ENCODE measurements at regions not wholly inside any gene's neighbourhood (a gene's known extent, or its start where the extent isn't known, plus 50 kb on each side); places are given as distances from the start of the nearest gene placed in this dataset.
"Not testable (repeated sequence)": the region's sequence is repeated elsewhere in the genome, so short reads cannot be mapped to it uniquely, and the experiment has no call there.

GRCh38 chr3:56954125-56954524 lies 106.3 kb upstream of the SPATA12 start:
- DNase-seq: no peak

- no peak for DNase-seq
These were observed 107.6 kb upstream of the SPATA12 start for GRCh38 chr3:56952846-56953245.

- DNase-seq: no peak
These were observed 108.4 kb upstream of the SPATA12 start for GRCh38 chr3:56952061-56952460.

GRCh38 chr3:56951366-56951765 lies 109.1 kb upstream of the SPATA12 start:
- no peak for DNase-seq

DNA sequence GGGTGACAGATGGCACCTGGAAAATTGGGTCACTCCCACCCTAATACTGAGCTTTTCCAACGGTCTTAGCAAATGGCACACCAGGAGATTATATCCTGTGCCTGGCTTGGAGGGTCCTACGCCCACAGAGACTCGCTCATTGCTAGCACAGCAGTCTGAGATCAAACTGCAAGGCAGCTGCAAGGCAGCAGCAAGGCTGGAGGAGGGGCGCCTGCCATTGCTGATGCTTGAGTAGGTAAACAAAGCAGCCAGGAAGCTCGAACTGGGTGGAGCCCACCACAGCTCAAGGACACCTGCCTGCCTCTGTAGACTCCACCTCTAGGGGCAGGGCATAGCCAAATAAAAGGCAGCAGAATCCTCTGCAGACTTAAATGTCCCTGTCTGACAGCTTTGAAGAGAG lies 115.1 kb upstream of the SPATA12 start:
- DNase-seq: not testable (repeated sequence)

GRCh38 chr3:56942523-56942922 lies 117.9 kb upstream of the SPATA12 start:
- DNase-seq: no peak

DNA sequence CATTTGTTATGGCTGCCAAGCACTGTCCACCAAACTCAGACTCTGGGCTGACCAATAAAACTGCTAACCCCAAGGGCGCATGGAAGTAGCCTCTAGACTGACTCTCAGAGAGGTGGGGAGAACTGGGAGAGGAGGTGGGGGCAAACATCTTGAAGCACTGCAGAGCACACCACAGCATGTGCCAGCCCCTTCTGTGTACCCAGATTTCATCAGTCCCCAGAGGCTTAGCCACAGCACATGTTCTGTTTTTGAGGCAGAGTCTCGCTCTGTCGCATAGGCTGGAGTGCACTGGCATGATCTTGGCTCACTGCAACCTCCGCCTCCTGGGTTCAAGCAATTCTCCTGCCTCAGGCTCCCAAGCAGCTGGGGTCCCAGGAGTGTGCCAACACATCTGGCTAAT lies 119.5 kb upstream of the SPATA12 start:
- DNase-seq: no peak

- no peak for DNase-seq
These were observed 120.1 kb upstream of the SPATA12 start for GRCh38 chr3:56940321-56940720.

GRCh38 chr3:56939834-56940233 lies 120.6 kb upstream of the SPATA12 start:
- DNase-seq: no peak

GRCh38 chr3:56938530-56938929 lies 121.9 kb upstream of the SPATA12 start:
- no peak for DNase-seq

- DNase-seq: no peak
These were observed 122.9 kb upstream of the SPATA12 start for GRCh38 chr3:56937580-56937979.

GRCh38 chr3:56935811-56936210 lies 124.7 kb upstream of the SPATA12 start:
- no peak for DNase-seq

- DNase-seq: not testable (repeated sequence)
These were observed 126.0 kb upstream of the SPATA12 start for GRCh38 chr3:56934481-56934880.

- DNase-seq: no peak
These were observed 126.7 kb upstream of the SPATA12 start for GRCh38 chr3:56933803-56934202.

GRCh38 chr3:56932866-56933265 lies 127.6 kb upstream of the SPATA12 start:
- no peak for DNase-seq

- DNase-seq: no peak
These were observed 128.6 kb upstream of the SPATA12 start for GRCh38 chr3:56931836-56932235.

DNA sequence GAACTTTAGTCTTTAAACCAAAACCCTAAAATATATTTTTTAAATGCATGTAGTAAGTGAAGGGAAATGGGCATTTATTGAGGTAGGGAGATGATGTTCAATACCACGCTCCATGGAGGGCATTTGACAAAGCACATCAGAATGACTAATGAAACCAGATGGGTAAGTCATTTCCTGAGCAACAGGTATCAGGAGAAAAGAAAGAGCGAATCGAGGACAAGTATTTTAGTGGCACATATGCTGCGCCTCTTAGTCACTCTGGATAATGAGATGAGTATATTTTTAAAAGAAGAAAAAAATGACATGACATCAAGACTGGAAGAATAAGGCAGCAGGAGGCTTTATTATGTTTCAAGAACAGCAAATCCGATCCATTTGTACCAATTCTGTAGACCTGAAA lies 129.0 kb upstream of the ARHGEF3 start:
- no peak for DNase-seq

GRCh38 chr3:56929809-56930615 lies 128.3 kb upstream of the ARHGEF3 start:
- DNase-seq: no peak

- DNase-seq: no peak
These were observed 126.8 kb upstream of the ARHGEF3 start for GRCh38 chr3:56928379-56929068.

GRCh38 chr3:56927855-56928254 lies 126.1 kb upstream of the ARHGEF3 start:
- DNase-seq: no peak

- DNase-seq: no peak
These were observed 125.2 kb upstream of the ARHGEF3 start for GRCh38 chr3:56926947-56927282.

GRCh38 chr3:56926243-56926946 lies 124.6 kb upstream of the ARHGEF3 start:
- DNase-seq: no peak

DNA sequence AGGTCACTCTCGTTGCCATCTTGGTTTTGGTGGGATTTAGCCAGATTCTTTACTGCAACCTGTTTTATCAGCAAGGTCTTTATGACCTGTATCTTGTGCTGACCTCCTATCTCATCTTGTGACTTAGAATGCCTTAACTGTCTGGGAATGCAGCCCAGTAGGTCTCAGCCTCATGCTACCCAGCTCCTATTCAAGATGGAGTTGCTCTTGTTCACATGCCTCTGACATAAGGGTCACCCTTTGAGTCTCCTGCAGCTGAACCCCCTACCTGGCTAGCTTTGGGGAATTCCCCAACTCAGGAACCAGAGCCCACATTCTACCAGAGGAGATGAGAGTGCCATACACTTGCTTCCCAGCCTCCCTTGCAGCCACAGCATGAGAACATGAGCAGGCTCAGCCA lies 123.0 kb upstream of the ARHGEF3 start:
- not testable (repeated sequence) for DNase-seq
